ENCODE measurements at regions not wholly inside any gene's neighbourhood (a gene's known extent, or its start where the extent isn't known, plus 50 kb on each side); places are given as distances from the start of the nearest gene placed in this dataset.

GRCh38 chr18:39841482-39842365 is 2113.3 kb upstream of the PIK3C3 start:
- no peak for DNase-seq (ENCODE audit: low spot score)

DNA sequence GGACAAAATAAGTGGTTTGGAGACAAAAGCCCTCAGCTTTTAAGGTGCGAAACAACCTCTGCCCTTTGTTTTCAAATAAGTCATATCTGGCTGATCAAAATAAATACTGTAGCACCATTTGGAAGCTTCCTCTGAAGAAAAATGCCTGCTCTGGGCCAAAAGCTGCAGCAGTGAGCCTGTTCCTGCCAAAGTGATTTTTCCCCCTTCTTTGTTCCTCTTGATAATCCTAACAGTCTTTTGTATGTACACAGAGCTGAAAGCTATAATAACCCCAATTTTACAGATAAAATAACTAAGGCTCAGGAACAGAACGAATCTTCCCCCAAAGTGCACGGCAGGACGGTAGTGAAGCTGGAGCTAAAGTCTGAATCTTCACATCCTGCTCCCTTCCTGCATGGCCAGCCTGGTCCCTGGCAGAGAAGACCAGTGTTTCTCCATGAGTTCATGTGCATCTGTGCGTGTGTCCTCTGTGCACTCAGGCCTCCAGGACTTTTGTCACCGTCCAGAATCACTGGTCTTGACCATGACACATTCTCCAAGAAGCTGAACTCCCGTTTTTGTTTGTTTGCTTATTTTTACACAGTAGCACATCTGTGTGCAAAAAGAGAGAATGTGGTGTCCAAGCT is 2114.1 kb upstream of the PIK3C3 start:
- no peak for DNase-seq (ENCODE audit: low spot score)

DNA sequence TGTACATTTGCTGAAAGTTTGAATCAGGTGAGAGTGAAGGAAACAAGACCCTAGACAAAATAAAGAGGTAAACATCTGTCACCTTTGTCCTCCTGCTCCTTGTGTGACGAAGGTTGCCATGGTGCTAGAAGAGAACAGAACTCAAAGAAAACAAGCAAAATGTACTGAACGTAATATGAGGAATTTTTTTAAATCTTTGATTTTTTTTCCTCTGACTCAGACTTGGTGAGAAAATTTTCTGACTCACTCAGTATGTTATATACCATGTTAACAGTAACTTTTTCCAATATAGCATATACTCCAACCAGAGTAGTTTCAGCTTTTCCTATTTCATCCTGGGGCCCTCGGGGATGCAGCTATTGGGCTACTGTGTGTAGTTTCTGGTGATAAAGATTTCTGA is 2114.6 kb upstream of the PIK3C3 start:
- no peak for DNase-seq (ENCODE audit: low spot score)

GRCh38 chr18:39839782-39840181 is 2115.3 kb upstream of the PIK3C3 start:
- no peak for DNase-seq (ENCODE audit: low spot score)

GRCh38 chr18:39838831-39839230 is 2116.2 kb upstream of the PIK3C3 start:
- DNase-seq (ENCODE audit: low spot score) = no peak

DNA sequence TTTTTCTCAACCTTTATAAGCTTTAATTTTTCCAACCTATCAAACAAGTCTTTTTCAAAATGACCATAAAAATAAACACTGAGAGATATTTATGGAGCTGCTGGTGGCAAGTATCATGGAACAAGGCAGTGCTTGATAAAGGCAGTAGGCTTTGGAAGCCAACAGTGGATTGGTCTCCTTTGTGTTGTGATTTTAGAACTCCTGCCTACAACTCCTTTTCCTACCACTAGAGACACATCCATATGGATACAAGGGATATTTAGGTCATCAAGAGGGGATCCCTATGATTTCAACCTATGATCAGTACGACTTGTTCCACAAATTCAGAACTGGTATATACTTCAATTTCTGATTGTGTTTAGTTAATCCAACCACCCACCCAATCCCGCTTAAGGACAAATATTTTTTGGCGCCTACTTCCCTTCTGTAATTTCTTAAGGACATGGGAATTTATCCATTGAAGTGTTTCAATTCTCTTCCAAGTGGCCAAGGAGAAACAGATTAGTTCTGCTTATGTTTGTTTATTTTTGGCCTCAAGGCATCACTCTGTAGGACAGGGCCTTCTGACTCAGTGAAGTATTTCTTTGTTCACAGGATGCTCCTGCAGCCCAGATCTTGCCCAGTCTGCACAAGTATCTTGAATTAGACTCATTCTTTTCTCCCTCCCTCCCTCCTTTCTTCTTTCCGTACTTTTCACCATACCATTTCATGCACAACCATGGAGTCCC is 2119.6 kb upstream of the PIK3C3 start:
- DNase-seq (ENCODE audit: low spot score) = no peak

- no peak for DNase-seq (ENCODE audit: low spot score)
Measured at GRCh38 chr18:39834636-39835035, 2120.4 kb upstream of the PIK3C3 start.

DNA sequence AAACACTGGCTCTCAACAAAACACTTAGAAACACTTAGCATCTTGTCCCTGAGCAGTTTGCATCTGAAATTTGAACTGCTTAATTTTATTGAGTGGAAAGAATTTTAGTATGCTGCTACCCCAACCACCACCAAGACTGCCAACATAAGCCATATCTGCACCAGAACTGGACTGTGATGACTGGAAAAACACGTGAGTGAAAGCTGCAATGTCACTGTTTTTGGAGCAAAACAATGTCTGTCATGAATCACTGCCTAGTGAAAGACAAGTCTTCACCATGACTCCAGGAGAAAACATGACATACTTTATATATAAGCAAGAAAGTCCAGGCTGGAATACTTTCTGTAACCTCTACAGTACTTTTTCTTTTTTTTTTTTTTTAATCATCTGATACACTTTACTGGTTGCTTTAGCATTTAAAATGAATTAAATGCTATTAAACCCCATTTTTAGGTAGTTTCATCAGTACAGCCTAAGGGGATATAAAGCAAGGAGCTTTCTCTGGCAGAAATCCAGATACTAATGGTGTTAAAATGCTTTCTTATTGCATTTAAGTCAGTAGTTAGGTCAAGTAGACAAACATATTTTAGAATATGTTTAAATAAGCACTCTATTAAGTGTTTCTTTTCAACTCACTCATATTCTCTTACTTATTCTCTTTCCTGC is 2129.4 kb upstream of the PIK3C3 start:
- DNase-seq (ENCODE audit: low spot score) = no peak

DNA sequence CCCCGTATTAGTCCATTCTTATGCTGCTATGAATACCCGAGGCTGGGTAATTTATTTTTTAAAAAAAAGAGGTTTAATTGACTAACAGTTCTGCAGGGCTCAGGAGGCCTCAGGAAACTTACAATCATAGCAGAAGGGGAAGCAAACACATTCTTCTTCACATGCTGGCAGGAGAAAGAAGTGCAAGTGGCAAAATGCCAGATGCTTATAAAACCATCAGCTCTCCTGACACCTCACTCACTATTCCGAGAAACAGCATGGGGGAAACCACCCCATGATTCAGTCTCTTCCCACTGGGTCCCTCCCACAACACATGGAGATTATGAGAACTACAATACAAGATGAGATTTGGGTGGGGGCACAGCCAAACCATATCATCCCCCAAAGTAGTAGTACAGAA is 2148.5 kb upstream of the PIK3C3 start:
- no peak for DNase-seq (ENCODE audit: low spot score)

DNA sequence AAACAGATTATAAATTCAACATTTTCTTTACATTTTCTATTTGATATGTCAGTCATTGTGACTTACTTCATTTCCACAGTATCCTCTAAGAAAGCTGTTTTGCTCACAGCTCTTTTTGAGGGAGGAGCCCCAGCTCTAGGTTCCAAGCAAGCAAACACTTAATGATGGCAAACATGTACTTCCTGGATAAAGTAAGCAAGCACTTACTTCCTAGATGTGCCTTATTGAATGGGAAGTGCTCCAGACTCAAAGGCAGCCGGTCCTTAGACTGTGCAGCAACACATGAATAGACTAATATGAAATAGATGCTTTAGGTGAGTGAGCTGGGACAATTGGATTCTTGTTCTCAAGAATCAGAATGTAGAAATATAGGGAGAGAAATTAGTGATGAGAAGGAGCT is 2149.8 kb upstream of the PIK3C3 start:
- no peak for DNase-seq (ENCODE audit: low spot score)

DNA sequence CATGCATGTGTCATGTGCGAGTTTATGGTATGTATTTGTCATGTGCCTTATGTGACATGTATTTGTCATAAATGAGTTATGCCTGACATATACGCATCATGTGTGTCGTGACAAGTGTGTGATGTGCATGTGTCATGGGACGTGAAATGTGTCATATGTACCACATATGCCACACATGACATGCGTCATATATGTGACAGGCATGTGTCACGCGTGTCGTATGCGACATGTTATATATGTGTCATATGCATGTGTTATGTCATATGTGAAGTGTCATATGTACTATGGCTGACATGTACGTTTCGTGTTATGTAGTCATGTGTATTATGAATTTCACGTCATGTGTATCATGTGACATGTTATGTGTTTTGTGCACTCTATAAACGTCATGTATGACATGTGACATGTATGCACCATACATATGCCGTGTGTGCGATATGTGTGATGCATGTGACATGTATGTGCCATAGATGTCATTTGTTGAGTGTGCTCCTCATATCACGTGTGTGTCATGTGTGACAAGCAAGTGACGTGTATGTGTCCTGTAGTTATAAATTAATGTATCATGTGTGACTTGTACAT is 2152.3 kb upstream of the PIK3C3 start:
- DNase-seq (ENCODE audit: low spot score) = no peak

DNA sequence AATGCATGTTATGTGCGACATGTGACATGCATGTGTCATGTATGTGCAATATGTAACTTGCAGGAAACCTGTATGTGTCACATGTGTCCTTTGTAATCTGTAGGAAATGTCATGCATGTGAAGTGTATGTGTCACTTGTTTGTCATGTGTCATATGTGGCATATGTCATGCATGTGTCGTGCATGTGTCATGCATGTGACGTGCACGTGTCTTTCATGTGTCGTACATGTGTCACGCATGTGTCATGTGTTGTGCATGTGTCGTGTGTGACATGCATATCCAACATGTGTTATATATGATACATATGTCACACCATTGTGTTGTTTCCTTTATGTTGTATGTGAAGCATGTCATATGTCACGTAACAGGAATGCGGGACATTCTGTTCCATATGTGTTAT is 2153.2 kb upstream of the PIK3C3 start:
- no peak for DNase-seq (ENCODE audit: low spot score)

GRCh38 chr18:39801010-39801409 is 2154.0 kb upstream of the PIK3C3 start:
- no peak for DNase-seq (ENCODE audit: low spot score)

GRCh38 chr18:39799006-39799405 is 2156.0 kb upstream of the PIK3C3 start:
- no peak for DNase-seq (ENCODE audit: low spot score)

DNA sequence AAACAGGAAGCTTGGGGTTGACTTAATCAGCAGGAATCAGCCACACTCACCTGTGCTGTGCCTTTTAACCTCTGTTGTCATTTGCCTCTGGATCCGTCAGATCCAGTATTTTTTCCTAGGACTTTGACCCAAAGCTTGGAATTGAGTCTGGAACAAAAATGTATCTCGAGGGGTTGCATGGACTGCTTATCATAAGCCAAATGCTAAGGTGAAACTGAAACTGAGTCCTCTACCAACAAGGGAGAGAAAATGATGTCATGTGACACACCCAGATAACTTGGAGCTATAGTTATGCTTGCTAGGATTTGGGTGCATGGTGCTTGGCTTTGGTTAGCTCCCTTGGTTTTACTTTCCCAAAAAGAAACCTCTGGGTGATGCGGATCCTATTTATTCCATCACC is 2158.6 kb upstream of the PIK3C3 start:
- no peak for DNase-seq (ENCODE audit: low spot score)

DNA sequence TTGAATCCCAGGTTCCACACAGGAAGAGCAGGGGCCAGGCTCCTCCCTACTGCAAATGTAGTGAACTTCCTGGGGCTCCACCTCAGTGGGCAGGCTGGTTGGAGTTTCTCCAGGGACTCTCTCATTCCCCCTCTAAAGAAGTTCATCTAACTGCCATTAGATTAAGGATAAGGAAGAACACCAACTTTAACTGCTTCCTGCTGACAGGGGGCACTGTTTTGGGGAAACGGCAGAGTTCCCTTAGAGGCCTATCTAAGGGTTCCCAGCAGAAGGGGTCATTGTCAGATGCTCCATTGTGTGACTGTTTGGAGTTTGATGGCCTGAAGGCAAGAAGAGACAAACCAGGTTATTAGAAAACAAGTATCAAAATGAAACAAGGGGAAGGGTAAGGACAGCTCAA is 2159.7 kb upstream of the PIK3C3 start:
- DNase-seq (ENCODE audit: low spot score) = no peak

DNA sequence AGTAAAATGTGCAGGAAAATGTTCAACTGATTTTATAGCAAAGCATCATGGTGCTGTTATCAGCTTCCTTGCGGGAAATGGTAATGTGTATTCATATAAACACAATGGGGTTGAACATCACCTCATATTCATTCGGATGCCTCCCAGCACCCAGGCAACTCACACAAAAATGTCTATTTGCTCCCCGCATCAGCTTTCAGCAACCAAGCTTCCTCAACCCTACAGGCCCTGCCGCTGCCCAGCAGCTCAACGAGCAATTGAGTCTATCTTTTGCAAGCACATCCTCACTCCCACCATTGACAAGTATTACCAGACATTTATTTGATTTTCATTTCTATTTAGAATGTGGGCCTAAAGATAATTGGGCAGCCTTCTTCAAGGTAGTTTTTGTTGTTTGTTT is 2161.4 kb upstream of the PIK3C3 start:
- DNase-seq (ENCODE audit: low spot score) = no peak

DNA sequence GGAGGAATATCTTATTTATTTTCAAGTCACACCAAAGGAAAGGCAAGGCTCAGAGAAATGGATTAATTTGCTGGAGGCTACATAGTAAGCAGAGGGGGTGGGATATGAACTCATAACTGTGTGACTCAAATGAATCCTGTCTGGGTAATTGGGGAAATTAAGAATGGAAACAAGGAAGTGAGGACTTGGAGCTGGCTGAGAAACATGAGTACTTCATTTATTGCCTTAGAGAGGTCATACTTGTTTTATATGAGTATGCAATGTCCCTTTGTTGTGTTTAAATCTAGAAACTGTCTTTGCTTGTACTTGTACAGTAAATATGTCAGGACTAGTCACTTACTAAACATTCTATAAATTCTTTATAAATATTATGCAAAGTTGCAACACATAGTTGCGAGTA is 2166.7 kb upstream of the PIK3C3 start:
- DNase-seq (ENCODE audit: low spot score) = no peak

GRCh38 chr18:39786477-39786876 is 2168.6 kb upstream of the PIK3C3 start:
- DNase-seq (ENCODE audit: low spot score) = no peak

GRCh38 chr18:39784541-39784940 is 2170.5 kb upstream of the PIK3C3 start:
- DNase-seq (ENCODE audit: low spot score) = no peak

DNA sequence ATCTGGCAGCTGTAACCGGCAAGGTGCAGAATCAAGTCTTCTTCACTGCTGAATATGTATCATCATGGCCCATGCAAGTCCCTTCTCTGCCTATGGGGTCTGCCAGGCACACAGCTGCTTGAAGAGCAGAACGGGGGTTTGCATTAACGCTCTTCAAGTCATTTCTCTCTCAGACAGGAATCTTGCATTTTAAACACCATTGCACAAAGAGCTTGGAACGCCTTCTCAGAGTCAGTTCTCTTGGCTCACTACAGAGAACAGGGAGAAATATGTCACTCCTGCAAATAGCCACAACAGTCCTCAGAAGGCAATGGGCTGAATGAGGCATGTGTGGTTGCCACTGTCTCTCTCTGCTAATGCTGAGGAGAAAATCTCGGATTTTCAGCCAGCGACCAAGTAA is 2173.5 kb upstream of the PIK3C3 start:
- DNase-seq (ENCODE audit: low spot score) = no peak
